ENCODE measurements at regions not wholly inside any gene's neighbourhood (a gene's known extent, or its start where the extent isn't known, plus 50 kb on each side); places are given as distances from the start of the nearest gene placed in this dataset.

GRCh38 chr22:23370251-23370650 is 189.9 kb downstream of the BCR start:
- Histone ChIP-seq H3K27ac (ENCODE audit: insufficient read length, low read depth, low read length) (no peak overlapping the region), H2BK5ac (ENCODE audit: insufficient read length, low read length) (no peak overlapping the region), H4K91ac (ENCODE audit: insufficient read length, low read depth, low read length) (no peak overlapping the region), H3T11ph (ENCODE audit: low read length) (no peak overlapping the region), H2BK15ac (ENCODE audit: low read depth, low read length) (no peak overlapping the region), H4K5ac (ENCODE audit: insufficient read length, low read depth, low read length) (no peak overlapping the region), H3K4me1 (ENCODE audit: insufficient read depth, low read length) (no peaks in the 10 kb centered on the region), H2BK120ac (ENCODE audit: low read depth, low read length, poor library complexity, severe bottlenecking) (no peak overlapping the region), H3K27me3 (ENCODE audit: insufficient read depth, low read length) (peaks cover 60% of the 10 kb centered on the region), H3K9ac (ENCODE audit: extremely low read depth, insufficient read length, low read length) (no peak overlapping the region), H3K79me2 (ENCODE audit: insufficient read depth, low read length) (no peaks in the 10 kb centered on the region; the same call in 1 of the 2 replicates), H3K9me3 (ENCODE audit: control insufficient read depth, low read depth, low read length) (no peaks in the 10 kb centered on the region), H3K4ac (ENCODE audit: low read depth, low read length) (no peak overlapping the region), H3K23ac (ENCODE audit: insufficient read length, low read depth, low read length) (no peak overlapping the region), H3K18ac (ENCODE audit: insufficient read length, low read depth, low read length) (no peak overlapping the region), H3K23me2 (ENCODE audit: insufficient read length, low read depth, low read length, poor library complexity, severe bottlenecking) (no peaks in the 10 kb centered on the region), H2BK12ac (ENCODE audit: insufficient read length, low read depth, low read length) (no peak overlapping the region), H3K56ac (ENCODE audit: insufficient read length, low read depth, low read length) (no peak overlapping the region), H2AFZ (ENCODE audit: low read length) (no peak overlapping the region), H4K8ac (replicated peaks; ENCODE audit: insufficient read length, low read depth, low read length) (no peak overlapping the region), H3K14ac (ENCODE audit: insufficient read depth, low read length) (no peak overlapping the region), H2BK20ac (ENCODE audit: low read depth, low read length, poor library complexity, severe bottlenecking) (no peak overlapping the region), H4K20me1 (ENCODE audit: control insufficient read depth, insufficient read depth, insufficient read length) (peaks cover 2% of the 10 kb centered on the region), H3K79me1 (ENCODE audit: insufficient read depth, low read depth, low read length, poor library complexity, severe bottlenecking) (no peaks in the 10 kb centered on the region), H2AK5ac (ENCODE audit: insufficient read length, low read length) (no peak overlapping the region), H3K4me2 (ENCODE audit: insufficient read depth, insufficient read length, low read length) (no peak overlapping the region)
- Mint-ChIP-seq H3K36me3 (ENCODE audit: insufficient read depth in 1 of 3, low read depth in 3 of 3) (no peaks in the 10 kb centered on the region; a peak in 1 of 7 replicates), H3K4me3 (no peak overlapping the region), H3K27ac (no peak overlapping the region), H3K9me3 (peaks cover 6 to 10% of the 10 kb centered on the region in 2 experiments), H3K27me3 (ENCODE audit: low read depth) (peaks cover 93% of the 10 kb centered on the region), H3K4me1 (peaks cover 26 to 48% of the 10 kb centered on the region in 2 experiments)
- DNase-seq = no peak
- no CpG with 5 or more reads among the region's 8 CpGs for WGBS (ENCODE audit: extremely low coverage, insufficient read length, low lambda C conversion rate)
- TF ChIP-seq CTCF (conservative IDR thresholded peaks at IDR 0.05) = no peak

Measured in H9 (cell line).